Middle frontal gyrus (tissue), 1 donor: ENCODE measurements at regions not wholly inside any gene's neighbourhood (a gene's known extent, or its start where the extent isn't known, plus 50 kb on each side); places are given as distances from the start of the nearest gene placed in this dataset.
"Not testable (repeated sequence)": the region's sequence is repeated elsewhere in the genome, so short reads cannot be mapped to it uniquely, and the experiment has no call there.

Experiments
- DNase-seq: peaks from one replicate; pipeline ENCODE4 v3.0.0-alpha.2; 2015; ENCODE audit warnings: low spot score; ENCODE audit errors: extremely low spot score

DNA sequence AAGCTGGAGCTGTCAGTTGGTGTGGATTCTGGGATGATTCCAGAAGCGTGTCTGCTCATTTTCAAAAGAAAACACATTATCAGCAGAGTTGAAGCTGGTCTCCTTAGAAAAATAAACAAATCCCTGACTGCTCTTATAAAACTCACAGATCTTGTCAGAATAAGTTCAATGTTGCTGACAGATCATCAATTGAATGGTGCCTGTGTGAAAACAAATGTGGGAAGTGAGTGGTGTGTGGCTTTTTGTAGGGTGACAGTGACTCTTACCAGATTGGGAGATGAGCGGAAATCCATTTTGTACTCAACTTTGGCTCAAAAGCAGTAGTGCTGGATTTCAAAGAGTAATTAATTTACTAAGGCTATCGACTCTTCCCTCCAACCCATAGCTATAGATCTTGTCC, 807.8 kb downstream of the RAPGEF2 start:
- DNase-seq: no peak

- no peak for DNase-seq
Measured at GRCh38 chr4:159922119-159922518, 819.2 kb downstream of the RAPGEF2 start.

- DNase-seq: no peak
Measured at GRCh38 chr4:159925770-159926169, 822.9 kb downstream of the RAPGEF2 start.

- no peak for DNase-seq
Measured at GRCh38 chr4:159926871-159927270, 824.0 kb downstream of the RAPGEF2 start.

DNA sequence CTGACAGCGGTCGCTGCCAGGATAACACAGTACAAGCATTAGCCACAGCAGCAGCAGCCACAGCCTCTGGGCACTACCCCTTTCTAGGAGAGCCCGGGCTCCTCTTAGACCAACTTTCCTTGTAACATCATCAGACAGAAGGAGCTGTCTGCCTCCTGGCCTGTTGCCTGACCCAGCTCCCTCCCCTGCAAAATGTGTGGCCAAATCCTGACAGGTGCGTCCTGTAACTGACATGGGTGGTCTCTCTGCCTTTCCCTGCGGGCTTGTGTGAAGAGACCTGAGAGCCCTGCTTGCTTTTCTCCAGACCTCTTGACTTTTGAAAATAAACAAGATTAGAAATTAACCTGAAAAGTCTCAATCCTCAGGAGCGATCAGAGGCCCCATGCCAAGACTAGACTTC, 824.9 kb downstream of the RAPGEF2 start:
- no peak for DNase-seq

DNA sequence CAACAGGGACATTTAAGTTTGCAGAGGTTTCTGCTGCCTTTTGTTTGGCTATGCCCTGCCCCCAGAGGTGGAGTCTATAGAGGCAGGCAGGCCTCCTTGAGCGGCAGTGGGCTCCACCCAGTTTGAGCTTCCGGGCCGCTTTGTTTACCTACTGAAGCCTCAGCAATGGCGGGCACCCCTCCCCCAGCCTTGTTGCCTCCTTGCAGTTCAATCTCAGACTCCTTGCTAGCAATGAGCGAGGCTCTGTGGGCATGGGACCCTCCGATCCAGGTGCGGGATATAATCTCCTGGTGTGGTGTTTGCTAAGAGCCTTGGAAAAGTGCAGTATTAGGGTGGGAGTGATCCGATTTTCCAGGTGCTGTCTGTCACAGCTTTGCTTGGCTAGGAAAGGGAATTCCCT, 831.7 kb downstream of the RAPGEF2 start:
- not testable (repeated sequence) for DNase-seq

DNA sequence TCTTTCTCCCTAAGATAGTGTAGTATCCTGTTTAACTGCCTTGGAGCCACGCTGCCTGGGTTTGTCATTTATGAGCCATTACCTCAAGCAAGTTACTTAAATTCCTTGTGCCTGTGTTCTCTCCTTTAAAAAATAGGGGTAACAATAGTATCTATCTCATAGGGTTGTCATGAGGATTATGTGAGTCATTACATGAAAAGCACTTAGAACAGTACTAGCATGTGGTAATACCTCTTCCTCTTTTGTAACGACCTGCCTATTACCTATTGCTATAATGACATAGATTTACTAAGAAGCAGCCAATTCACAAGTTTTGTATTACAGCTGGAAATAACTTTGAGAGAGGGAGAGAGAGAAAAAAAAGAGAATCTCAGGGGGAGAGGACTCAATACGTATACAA, 834.7 kb downstream of the RAPGEF2 start:
- no peak for DNase-seq

DNA sequence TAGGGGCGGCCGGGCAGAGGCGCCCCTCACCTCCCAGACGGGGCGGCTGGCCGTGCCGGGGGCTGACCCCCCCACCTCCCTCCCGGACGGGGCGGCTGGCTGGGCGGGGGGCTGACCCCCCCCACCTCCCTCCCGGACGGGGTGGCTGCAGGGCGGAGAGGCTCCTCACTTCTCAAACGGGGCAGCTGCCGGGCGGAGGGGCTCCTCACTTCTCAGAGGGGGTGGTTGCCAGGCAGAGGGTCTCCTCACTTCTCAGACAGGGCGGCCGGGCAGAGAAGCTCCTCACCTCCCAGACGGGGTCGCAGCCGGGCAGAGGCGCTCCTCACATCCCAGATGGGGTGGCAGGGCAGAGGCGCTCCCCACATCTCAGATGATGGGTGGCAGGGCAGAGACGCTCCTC, 836.8 kb downstream of the RAPGEF2 start:
- not testable (repeated sequence) for DNase-seq

DNA sequence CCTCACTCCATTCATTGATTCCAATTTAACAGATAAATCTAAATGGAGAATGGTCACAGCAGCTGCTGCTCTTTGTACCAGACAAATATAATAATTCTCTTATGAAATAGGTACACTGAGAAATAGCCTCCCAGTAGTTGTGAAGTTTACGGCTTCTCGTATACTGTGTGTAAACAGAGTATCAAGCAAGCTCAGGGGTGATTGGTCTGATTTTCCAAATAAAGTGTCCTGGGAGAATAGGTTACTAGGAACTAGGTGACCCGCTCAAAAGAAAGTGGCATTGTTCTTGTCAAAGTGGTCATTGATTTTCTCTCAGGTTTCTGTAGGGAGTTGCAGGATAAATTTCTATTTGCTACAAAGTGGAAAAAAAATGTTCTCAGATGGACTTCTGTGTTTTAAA, 838.2 kb downstream of the RAPGEF2 start:
- no peak for DNase-seq

DNA sequence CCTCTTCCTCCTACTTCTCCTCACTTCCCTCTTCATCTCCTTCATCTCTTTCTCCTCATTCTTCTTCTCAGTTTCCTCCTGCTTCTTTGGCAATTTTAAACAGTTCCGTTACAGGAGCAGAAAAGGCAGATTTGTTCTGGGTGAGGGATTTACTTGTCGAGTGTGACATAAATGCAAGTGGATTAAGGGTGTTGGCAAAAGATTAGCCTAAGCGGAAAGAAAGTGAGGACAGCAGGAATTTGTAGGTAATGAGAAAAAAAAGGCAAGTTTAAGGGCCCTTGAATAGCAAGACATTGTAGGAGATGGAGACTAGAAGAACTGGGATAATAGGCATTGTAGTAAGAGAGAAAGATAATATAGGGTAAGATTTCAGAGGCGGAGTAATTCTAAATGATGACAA, 841.6 kb downstream of the RAPGEF2 start:
- DNase-seq: no peak

DNA sequence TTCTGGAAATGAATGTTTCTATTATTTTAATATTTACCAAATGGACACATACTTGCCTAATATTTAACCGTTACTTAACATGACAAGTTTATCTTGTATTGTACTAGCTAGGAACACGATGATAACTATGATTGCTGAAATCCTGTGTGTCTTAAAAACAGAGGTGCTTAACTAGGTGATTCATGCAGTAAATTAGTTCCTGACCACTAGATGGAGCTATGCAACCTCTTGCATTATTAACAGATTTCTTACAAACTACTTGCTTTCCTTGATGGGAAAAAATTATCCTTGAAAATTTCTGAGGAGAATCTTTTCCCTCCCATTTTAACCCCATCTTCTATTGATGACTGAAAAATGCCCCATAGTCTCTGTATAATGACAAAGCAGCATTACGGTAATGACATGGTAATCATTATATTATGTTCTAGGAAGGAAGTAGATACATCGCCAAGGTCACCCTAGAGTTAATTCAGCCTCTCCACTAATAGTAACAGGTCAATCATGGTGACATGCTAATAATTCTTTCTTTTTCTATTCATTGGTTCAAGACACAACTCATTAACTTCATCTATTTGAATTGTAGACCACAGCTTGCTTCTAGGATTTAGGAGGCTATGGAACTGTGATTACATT, 844.2 kb downstream of the RAPGEF2 start:
- peak; percentile 39 for DNase-seq

- no peak for DNase-seq
Measured at GRCh38 chr4:159950707-159951106, 847.8 kb downstream of the RAPGEF2 start.

- DNase-seq: no peak
Measured at GRCh38 chr4:159966746-159967145, 863.9 kb downstream of the RAPGEF2 start.

DNA sequence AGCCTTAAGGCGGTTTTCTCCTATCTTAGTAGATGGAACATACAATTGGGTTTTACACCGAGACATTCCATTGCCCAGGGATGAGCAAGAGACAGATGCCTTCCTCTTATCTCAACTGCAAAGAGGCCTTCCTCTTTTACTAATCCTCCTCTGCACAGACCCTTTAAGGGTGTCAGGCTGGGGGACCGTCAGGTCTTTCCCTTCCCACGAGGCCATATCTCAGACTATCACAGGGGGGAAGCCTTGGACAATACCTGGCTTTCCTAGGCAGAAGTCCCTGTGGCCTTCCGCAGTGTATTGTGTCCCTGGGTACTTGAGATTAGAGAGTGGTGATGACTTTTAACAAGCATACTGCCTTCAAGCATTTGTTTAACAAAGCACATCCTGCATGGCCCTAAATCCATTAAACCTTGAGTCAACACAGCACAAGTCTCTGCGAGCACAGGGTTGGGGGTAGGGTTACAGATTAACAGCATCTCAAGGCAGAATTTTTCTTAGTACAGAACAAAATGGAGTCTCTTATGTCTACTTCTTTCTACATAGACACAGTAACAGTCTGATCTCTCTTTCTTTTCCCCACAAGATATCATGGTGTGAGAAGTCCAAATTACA, 874.1 kb downstream of the RAPGEF2 start:
- DNase-seq: not testable (repeated sequence)

DNA sequence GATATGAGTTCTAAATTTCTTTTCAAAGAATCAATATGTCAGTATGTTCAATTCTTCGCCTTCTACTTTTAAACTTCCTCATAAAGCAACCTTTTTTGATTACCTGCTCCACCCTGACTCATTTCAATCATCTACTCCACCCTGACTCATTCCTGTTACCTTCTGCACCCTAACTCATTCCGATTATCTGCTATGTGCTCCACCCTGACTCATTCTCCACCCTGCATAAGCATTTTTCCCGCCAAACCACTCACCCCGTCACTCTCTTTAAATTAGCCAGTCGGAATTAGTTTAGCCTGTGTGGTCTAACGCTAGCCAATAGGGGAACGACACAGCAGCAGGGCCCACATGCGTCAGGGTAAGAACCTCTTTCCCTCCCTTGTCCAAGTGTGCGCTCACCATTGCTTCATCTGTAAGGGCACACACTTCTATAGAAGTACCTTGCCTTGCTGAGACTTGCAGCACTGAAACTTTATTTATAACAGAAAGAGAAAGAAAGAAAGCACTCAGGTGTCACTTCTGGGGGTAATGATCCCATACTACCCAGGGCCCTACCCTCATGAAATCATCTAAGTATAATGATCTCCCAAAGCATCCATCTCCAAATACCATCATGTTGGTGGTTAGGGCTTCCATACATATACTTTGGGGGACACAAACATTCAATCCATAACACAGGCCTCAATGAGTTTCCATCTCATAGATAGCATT, 875.2 kb downstream of the RAPGEF2 start:
- DNase-seq: no peak

- no peak for DNase-seq
Measured at GRCh38 chr4:159979351-159979750, 876.5 kb downstream of the RAPGEF2 start.

DNA sequence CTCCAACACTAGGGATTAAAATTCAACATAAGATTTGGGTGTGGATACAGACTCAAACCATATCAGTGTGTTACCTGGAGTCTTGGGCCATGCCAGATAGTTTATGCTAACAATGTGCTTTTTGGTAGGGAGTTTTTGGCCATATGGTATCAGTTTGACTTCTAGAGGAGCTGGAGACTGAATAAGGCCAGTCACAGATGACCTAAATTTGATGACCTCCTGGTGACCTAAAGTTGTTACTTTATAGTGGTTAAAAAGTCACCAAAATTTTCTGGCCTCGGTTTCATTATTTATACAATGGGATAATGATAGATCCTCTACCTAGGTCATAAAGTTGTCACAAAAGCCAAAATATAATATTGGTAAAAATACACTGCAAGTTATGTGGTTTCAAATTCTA, 877.1 kb downstream of the RAPGEF2 start:
- DNase-seq: no peak

GRCh38 chr4:159980826-159981468, 878.1 kb downstream of the RAPGEF2 start:
- no peak for DNase-seq

DNA sequence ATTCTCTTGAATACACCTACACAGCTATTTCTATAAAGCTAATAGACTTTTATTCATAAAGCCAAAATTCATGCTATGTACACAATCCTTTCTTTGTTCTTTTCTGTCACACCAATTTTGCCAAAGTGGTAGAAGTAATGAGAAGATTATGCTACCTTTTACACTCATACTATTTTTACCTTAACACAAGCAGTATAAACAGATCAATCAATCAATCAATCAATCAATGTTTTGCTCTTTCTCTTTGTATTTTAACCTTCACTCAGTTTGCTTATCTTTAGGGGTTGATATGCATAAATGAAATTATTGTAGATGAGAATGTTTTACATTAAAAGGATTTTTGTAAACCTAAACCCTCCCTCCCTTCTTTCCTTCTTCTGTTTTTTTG, 878.6 kb downstream of the RAPGEF2 start:
- no peak for DNase-seq

GRCh38 chr4:159983082-159983481, 880.2 kb downstream of the RAPGEF2 start:
- DNase-seq: no peak

GRCh38 chr4:160009656-160010493, 907.0 kb downstream of the RAPGEF2 start:
- DNase-seq: no peak
